WTC11 (cell line): ENCODE measurements at regions not wholly inside any gene's neighbourhood (a gene's known extent, or its start where the extent isn't known, plus 50 kb on each side); places are given as distances from the start of the nearest gene placed in this dataset.

ENCODE experiments used
- ATAC-seq: fragments of 200-7000 bp; cut with Tn5 transposase; 2 replicates; pipeline ENCODE4 v1.10.0; 2021; ENCODE audit warnings: mild to moderate bottlenecking, moderate library complexity
- CTCF ChIA-PET: fragments of 300-600 bp; sonication (Branson Sonifier 250); formaldehyde crosslinking; loops from one replicate; lab custom pipeline; 2021; ENCODE audit warnings: antibody characterized with exemption; lab: Charles Lee
- POLR2A ChIA-PET: fragments of 350-600 bp; sonication (Branson Sonifier 250); formaldehyde crosslinking; loops from one replicate; lab custom pipeline; 2021; ENCODE audit warnings: antibody characterized with exemption; lab: Charles Lee
- DNase-seq: peaks from one replicate; pipeline ENCODE4 v3.0.0; 2021; ENCODE audit warnings: low spot score
- H3K27ac Mint-ChIP-seq: 2 replicates; pipeline ENCODE4 v1.8.0; 2021; ENCODE audit warnings: mixed read lengths
- H3K27me3 Mint-ChIP-seq: 2 replicates; pipeline ENCODE4 v1.8.0; 2021; ENCODE audit warnings: low read depth, mild to moderate bottlenecking, moderate library complexity, mixed read lengths
- H3K36me3 Mint-ChIP-seq: 2 replicates; pipeline ENCODE4 v1.8.0; 2021; ENCODE audit warnings: mixed read lengths
- H3K4me1 Mint-ChIP-seq: 2 replicates; pipeline ENCODE4 v1.8.0; 2022; ENCODE audit warnings: mixed read lengths
- H3K4me3 Mint-ChIP-seq: 2 replicates; pipeline ENCODE4 v1.8.0; 2021; ENCODE audit warnings: mild to moderate bottlenecking, moderate library complexity, mixed read lengths
- H3K9me3 Mint-ChIP-seq: 2 replicates; pipeline ENCODE4 v1.8.0; 2021; ENCODE audit warnings: mixed read lengths
- E2F1 ChIP-seq: sonication (generic); formaldehyde crosslinking; IDR thresholded peaks from 2 replicates; pipeline ENCODE4 v1.8.0; 2022; ENCODE audit warnings: mild to moderate bottlenecking, missing genetic modification reagents
- ERG ChIP-seq: fragments of 250-450 bp; sonication (Bioruptor Pico); IDR thresholded peaks from 2 replicates; pipeline ENCODE4 v1.8.0; 2021; ENCODE audit warnings: mild to moderate bottlenecking
- ESRRA ChIP-seq: sonication (generic); formaldehyde crosslinking; IDR thresholded peaks from 2 replicates; pipeline ENCODE4 v1.8.1; 2022; ENCODE audit warnings: mild to moderate bottlenecking, missing genetic modification reagents, borderline replicate concordance
- GTF2I ChIP-seq: fragments of 250-450 bp; sonication (Bioruptor Pico); conservative IDR thresholded peaks from 2 replicates; pipeline ENCODE4 v1.4.0; 2021; ENCODE audit warnings: mild to moderate bottlenecking
- JUN ChIP-seq: sonication (generic); formaldehyde crosslinking; IDR thresholded peaks from 2 replicates; pipeline ENCODE4 v1.8.0; 2023; ENCODE audit warnings: mild to moderate bottlenecking, missing genetic modification reagents
- KAT7 ChIP-seq: sonication (generic); formaldehyde crosslinking; IDR thresholded peaks from 2 replicates; pipeline ENCODE4 v1.8.1; 2023; ENCODE audit warnings: missing genetic modification reagents, mild to moderate bottlenecking, borderline replicate concordance
- NFE2L1 ChIP-seq: sonication (generic); formaldehyde crosslinking; IDR thresholded peaks from 2 replicates; pipeline ENCODE4 v1.8.1; 2023; ENCODE audit warnings: missing genetic modification reagents
- NFYB ChIP-seq: sonication (generic); formaldehyde crosslinking; conservative IDR thresholded peaks from 2 replicates; pipeline ENCODE4 v1.8.0; 2022; ENCODE audit warnings: low read depth, missing genetic modification reagents
- OVOL2 ChIP-seq: fragments of 250-450 bp; sonication (Bioruptor Pico); IDR thresholded peaks from 2 replicates; pipeline ENCODE4 v1.9.0; 2021; ENCODE audit warnings: mild to moderate bottlenecking, borderline replicate concordance
- PREB ChIP-seq: sonication (generic); formaldehyde crosslinking; IDR thresholded peaks from 2 replicates; pipeline ENCODE4 v1.8.1; 2022; ENCODE audit warnings: mild to moderate bottlenecking, missing genetic modification reagents, moderate library complexity, borderline replicate concordance
- RORB ChIP-seq: fragments of 250-450 bp; sonication (Bioruptor Pico); IDR thresholded peaks from 2 replicates; pipeline ENCODE4 v1.9.0; 2021; ENCODE audit warnings: mild to moderate bottlenecking
- TCF7 ChIP-seq: sonication (generic); formaldehyde crosslinking; IDR thresholded peaks from 2 replicates; pipeline ENCODE4 v1.8.0; 2022; ENCODE audit warnings: mild to moderate bottlenecking, low read depth, missing genetic modification reagents, moderate library complexity
- USF1 ChIP-seq: sonication (generic); formaldehyde crosslinking; IDR thresholded peaks from 2 replicates; pipeline ENCODE4 v1.8.0; 2022; ENCODE audit warnings: mild to moderate bottlenecking, missing genetic modification reagents
- ZNF138 ChIP-seq: sonication (generic); formaldehyde crosslinking; conservative IDR thresholded peaks from 2 replicates; pipeline ENCODE4 v1.8.1; 2022; ENCODE audit warnings: mild to moderate bottlenecking, moderate library complexity, missing genetic modification reagents
- ZNF423 ChIP-seq: fragments of 250-450 bp; sonication (Bioruptor Pico); IDR thresholded peaks from 2 replicates; pipeline ENCODE4 v2.1.2; 2022; ENCODE audit warnings: mild to moderate bottlenecking, moderate library complexity
- TF ChIP-seq, protein P1 (sequence below): sonication (generic); formaldehyde crosslinking; IDR thresholded peaks from 2 replicates; pipeline ENCODE4 v1.8.1; 2022; ENCODE audit warnings: missing genetic modification reagents, borderline replicate concordance
- TF ChIP-seq, protein P2 (sequence below): fragments of 250-450 bp; sonication (Bioruptor Pico); IDR thresholded peaks from 2 replicates; pipeline ENCODE4 v1.9.0; 2021; ENCODE audit warnings: mild to moderate bottlenecking
- TF ChIP-seq, protein P3 (sequence below): fragments of 200-600 bp; IDR thresholded peaks from 2 replicates; pipeline ENCODE4 v1.8.0; 2022; ENCODE audit warnings: antibody characterized with exemption
- TF ChIP-seq, protein P4 (sequence below): sonication (generic); formaldehyde crosslinking; conservative IDR thresholded peaks from 2 replicates; pipeline ENCODE4 v1.8.1; 2023; ENCODE audit warnings: mild to moderate bottlenecking, low read depth, missing genetic modification reagents, moderate library complexity

DNA sequence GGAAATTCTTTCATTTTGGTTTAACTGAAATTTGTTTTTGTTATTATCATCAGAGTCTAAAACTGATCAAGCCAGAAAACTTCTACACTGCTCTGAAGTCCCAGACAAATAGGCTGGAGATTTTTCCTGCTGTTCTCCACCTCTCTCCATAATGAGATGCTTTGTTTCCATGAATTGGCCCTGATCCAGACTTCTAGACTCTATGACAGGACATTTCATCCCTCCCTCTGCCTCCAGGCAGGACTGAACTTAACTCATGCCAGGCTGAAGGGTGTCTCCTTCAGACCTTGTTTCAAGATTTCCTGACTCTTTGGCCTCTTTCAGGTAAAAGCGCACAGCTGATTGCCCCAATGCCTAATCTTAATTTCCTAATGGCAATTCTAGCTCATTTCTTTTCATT is 69.1 kb upstream of the HOXC13 start (continued):
- TF ChIP-seq NFYB (CRISPR knock-in tag), result no peak
- TF ChIP-seq GTF2I (CRISPR knock-in tag), result no peak

GRCh38 chr12:53870117-53870516 is 68.5 kb upstream of the HOXC13 start:
- POLR2A ChIA-PET, result no interaction called here
- ATAC-seq (no peak), DNase-seq (no peak)
- Mint-ChIP-seq H3K36me3 (no peaks in the 10 kb centered on the region), H3K27me3 (peaks cover 8% of the 10 kb centered on the region; the same call in 1 of the 2 replicates), H3K4me1 (peaks cover 6% of the 10 kb centered on the region), H3K27ac (no peak overlapping the region), H3K9me3 (no peaks in the 10 kb centered on the region), H3K4me3 (no peak overlapping the region)
- CTCF ChIA-PET, result interaction anchor here (0.6 to 1.5 kb wide), 4 partner anchors 26 to 175 kb away, joined by 3 to 5 read pairs (median 3); no protein-coding TSS in a partner anchor
- TF ChIP-seq TCF7 (CRISPR knock-in tag), result no peak

DNA sequence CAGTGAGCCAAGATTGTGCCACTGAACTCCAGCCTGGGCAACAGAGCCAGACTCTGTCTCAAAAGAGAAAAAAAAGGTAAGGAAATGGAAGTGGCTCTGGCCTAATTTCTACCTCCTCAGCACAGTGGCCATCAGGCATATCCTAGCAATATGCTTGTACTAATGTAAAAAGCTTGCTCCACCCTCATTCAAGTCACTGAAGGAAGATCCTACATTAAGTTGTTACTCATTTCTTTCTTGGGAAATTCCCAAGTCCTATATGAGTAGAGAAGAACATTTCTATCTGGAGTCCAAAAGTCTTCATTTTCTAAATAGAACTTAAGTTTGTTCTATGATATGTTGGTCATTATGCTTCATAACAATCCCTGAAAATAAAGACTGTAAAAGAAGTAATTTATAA is 67.3 kb upstream of the HOXC13 start:
- ChIA-PET POLR2A (no interaction called here), CTCF (no interaction called here)
- ATAC-seq, result no peak
- Mint-ChIP-seq H3K4me1 (peaks cover 6% of the 10 kb centered on the region), H3K27me3 (peaks cover 6% of the 10 kb centered on the region; the same call in 1 of the 2 replicates), H3K9me3 (no peaks in the 10 kb centered on the region), H3K36me3 (no peaks in the 10 kb centered on the region), H3K4me3 (no peak overlapping the region), H3K27ac (no peak overlapping the region)
- DNase-seq, result no peak
- no peak for TF ChIP-seq USF1 (CRISPR knock-in tag)
- TF ChIP-seq GTF2I (CRISPR knock-in tag), result no peak
- TF ChIP-seq OVOL2 (CRISPR knock-in tag), result no peak
- TF ChIP-seq TCF7 (CRISPR knock-in tag), result no peak
- TF ChIP-seq, protein P1, sequence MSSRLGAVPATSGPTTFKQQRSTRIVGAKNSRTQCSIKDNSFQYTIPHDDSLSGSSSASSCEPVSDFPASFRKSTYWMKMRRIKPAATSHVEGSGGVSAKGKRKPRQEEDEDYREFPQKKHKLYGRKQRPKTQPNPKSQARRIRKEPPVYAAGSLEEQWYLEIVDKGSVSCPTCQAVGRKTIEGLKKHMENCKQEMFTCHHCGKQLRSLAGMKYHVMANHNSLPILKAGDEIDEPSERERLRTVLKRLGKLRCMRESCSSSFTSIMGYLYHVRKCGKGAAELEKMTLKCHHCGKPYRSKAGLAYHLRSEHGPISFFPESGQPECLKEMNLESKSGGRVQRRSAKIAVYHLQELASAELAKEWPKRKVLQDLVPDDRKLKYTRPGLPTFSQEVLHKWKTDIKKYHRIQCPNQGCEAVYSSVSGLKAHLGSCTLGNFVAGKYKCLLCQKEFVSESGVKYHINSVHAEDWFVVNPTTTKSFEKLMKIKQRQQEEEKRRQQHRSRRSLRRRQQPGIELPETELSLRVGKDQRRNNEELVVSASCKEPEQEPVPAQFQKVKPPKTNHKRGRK (CRISPR knock-in tag), result no peak
- TF ChIP-seq, protein P2, sequence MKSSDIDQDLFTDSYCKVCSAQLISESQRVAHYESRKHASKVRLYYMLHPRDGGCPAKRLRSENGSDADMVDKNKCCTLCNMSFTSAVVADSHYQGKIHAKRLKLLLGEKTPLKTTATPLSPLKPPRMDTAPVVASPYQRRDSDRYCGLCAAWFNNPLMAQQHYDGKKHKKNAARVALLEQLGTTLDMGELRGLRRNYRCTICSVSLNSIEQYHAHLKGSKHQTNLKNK (CRISPR knock-in tag), result no peak

GRCh38 chr12:53872367-53872766 is 66.3 kb upstream of the HOXC13 start:
- Mint-ChIP-seq H3K4me3 (no peak overlapping the region), H3K9me3 (peaks cover under 1% of the 10 kb centered on the region; the same call in 1 of the 2 replicates), H3K36me3 (0 out of 2 replicates have a peak, but pooled peaks cover under 1% of the 10 kb centered on the region), H3K4me1 (peaks cover 6% of the 10 kb centered on the region), H3K27me3 (peaks cover 6% of the 10 kb centered on the region; the same call in 1 of the 2 replicates), H3K27ac (no peak overlapping the region)
- ATAC-seq (no peak), DNase-seq (no peak)
- ChIA-PET CTCF (no interaction called here), POLR2A (no interaction called here)
- TF ChIP-seq, protein P3, sequence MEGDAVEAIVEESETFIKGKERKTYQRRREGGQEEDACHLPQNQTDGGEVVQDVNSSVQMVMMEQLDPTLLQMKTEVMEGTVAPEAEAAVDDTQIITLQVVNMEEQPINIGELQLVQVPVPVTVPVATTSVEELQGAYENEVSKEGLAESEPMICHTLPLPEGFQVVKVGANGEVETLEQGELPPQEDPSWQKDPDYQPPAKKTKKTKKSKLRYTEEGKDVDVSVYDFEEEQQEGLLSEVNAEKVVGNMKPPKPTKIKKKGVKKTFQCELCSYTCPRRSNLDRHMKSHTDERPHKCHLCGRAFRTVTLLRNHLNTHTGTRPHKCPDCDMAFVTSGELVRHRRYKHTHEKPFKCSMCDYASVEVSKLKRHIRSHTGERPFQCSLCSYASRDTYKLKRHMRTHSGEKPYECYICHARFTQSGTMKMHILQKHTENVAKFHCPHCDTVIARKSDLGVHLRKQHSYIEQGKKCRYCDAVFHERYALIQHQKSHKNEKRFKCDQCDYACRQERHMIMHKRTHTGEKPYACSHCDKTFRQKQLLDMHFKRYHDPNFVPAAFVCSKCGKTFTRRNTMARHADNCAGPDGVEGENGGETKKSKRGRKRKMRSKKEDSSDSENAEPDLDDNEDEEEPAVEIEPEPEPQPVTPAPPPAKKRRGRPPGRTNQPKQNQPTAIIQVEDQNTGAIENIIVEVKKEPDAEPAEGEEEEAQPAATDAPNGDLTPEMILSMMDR, result no peak
- TF ChIP-seq ESRRA (CRISPR knock-in tag) (no peak), E2F1 (no peak), PREB (no peak), KAT7 (CRISPR knock-in tag) (no peak), ZNF423 (no peak), JUN (CRISPR knock-in tag) (no peak), ZNF138 (no peak), ERG (CRISPR knock-in tag) (no peak), NFE2L1 (CRISPR knock-in tag) (no peak), RORB (CRISPR knock-in tag) (no peak)
- TF ChIP-seq, protein P4, sequence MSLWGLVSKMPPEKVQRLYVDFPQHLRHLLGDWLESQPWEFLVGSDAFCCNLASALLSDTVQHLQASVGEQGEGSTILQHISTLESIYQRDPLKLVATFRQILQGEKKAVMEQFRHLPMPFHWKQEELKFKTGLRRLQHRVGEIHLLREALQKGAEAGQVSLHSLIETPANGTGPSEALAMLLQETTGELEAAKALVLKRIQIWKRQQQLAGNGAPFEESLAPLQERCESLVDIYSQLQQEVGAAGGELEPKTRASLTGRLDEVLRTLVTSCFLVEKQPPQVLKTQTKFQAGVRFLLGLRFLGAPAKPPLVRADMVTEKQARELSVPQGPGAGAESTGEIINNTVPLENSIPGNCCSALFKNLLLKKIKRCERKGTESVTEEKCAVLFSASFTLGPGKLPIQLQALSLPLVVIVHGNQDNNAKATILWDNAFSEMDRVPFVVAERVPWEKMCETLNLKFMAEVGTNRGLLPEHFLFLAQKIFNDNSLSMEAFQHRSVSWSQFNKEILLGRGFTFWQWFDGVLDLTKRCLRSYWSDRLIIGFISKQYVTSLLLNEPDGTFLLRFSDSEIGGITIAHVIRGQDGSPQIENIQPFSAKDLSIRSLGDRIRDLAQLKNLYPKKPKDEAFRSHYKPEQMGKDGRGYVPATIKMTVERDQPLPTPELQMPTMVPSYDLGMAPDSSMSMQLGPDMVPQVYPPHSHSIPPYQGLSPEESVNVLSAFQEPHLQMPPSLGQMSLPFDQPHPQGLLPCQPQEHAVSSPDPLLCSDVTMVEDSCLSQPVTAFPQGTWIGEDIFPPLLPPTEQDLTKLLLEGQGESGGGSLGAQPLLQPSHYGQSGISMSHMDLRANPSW, result no peak
